Stimulated activated naive CD8-positive, alpha-beta T cell treated with anti-CD3 and anti-CD28 coated beads, Interleukin-15, Interleukin-2, amounts not matched to agents 100 ng/mL and 50 ng/mL, for 24 hours (primary cell): ENCODE measurements at regions not wholly inside any gene's neighbourhood (a gene's known extent, or its start where the extent isn't known, plus 50 kb on each side); places are given as distances from the start of the nearest gene placed in this dataset.

ENCODE experiments used
- H3K27ac Mint-ChIP-seq: one replicate; pipeline ENCODE4 v1.8.0; 2021; ENCODE audit warnings: mild to moderate bottlenecking, mixed read lengths
- H3K27me3 Mint-ChIP-seq: one replicate; pipeline ENCODE4 v1.8.0; 2021; ENCODE audit warnings: mixed read lengths
- H3K36me3 Mint-ChIP-seq: one replicate; pipeline ENCODE4 v1.8.0; 2021; ENCODE audit warnings: low read depth, mixed read lengths
- H3K4me1 Mint-ChIP-seq: one replicate; pipeline ENCODE4 v1.8.0; 2021; ENCODE audit warnings: low read depth, mixed read lengths
- H3K4me3 Mint-ChIP-seq: one replicate; pipeline ENCODE4 v1.8.0; 2021; ENCODE audit warnings: mild to moderate bottlenecking, mixed read lengths
- H3K9me3 Mint-ChIP-seq: one replicate; pipeline ENCODE4 v1.8.0; 2021; ENCODE audit warnings: mixed read lengths

DNA sequence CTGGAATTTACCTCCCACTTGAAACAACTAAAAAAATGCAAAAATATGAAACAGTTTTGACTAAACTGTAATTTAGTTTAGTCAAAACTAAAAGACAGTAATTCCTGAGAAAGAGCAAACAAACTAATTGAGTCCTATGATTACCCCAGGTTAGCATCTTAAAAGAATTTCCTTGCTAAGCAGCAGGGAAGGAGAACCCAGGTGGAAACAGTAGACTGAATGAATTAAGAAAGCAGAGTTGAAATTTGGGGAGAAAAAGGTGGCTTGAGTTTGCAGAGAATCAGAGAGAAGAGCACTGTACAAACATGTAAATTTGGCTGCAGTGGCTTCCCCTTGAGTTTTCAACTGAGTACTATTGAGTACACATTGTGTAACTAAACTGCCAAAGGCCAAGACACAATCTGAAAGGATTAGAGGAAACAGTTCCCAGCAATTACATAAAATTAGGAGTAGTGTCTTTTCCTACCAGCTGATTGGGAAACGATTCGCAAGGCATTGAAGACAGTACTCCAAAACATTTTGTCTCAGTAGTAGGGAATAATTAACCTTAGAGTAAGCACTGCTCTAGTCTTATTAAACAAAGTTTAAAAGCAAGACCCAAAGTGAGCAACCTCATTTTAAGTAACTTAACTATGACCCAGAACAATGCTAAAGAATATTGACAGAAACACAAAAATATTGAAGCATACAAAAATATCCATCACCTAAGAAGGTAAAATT is 820.5 kb downstream of the DACH1 start:
- no peak overlapping the region for H3K27ac Mint-ChIP-seq
- H3K36me3 Mint-ChIP-seq = no peaks in the 10 kb centered on the region
- no peaks in the 10 kb centered on the region for H3K27me3 Mint-ChIP-seq
- no peaks in the 10 kb centered on the region for H3K4me1 Mint-ChIP-seq
- no peak overlapping the region for H3K4me3 Mint-ChIP-seq
- H3K9me3 Mint-ChIP-seq = peaks cover 4% of the 10 kb centered on the region

DNA sequence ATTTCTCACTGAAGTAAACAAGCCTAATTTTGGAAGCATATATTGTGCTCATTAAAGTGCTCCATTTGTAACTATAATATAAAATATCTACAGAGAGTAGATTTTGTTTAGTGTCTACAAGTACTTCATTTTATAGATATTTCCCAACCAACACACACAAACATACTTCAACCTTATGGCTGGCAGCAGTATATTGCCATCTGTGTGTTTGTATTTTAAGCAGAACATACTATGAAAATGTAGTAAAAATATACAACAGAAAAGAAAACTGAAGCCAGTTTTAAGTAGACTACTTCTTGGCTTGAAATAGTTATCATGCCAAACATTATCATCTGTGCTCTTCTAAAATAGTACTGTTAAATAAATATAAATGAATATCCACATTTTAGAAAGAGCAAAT is 821.9 kb downstream of the DACH1 start:
- H3K27me3 Mint-ChIP-seq = no peaks in the 10 kb centered on the region
- no peak overlapping the region for H3K27ac Mint-ChIP-seq
- no peaks in the 10 kb centered on the region for H3K4me1 Mint-ChIP-seq
- no peak overlapping the region for H3K4me3 Mint-ChIP-seq
- H3K9me3 Mint-ChIP-seq = peaks cover 6% of the 10 kb centered on the region
- no peaks in the 10 kb centered on the region for H3K36me3 Mint-ChIP-seq

GRCh38 chr13:71039440-71039839 is 827.6 kb downstream of the DACH1 start:
- Mint-ChIP-seq H3K36me3 (no peaks in the 10 kb centered on the region), H3K27me3 (no peaks in the 10 kb centered on the region), H3K9me3 (peaks cover 10% of the 10 kb centered on the region), H3K4me3 (no peak overlapping the region), H3K4me1 (no peaks in the 10 kb centered on the region), H3K27ac (no peak overlapping the region)

DNA sequence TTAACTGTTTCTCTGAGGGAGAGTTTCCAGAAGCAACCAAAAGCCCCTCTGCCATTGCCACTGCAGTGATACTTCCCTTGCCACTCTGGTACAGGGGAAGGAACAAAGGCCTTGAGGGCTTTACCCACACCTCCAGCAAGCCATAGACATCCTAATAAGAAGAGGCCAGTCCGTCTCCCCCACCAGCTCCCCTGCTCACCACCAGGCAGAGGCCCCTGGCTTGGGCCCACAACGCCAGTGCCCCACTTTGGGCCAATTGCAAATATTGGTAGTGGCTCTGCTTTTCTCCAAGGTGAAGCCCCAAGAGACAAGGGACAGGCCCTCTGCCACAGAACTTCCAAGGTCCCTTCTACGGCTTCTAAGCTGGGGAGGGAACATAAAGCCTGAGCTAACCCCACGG is 833.0 kb downstream of the DACH1 start:
- Mint-ChIP-seq H3K36me3 (no peaks in the 10 kb centered on the region), H3K9me3 (peaks cover 3% of the 10 kb centered on the region), H3K4me3 (no peak overlapping the region), H3K27ac (no peak overlapping the region), H3K27me3 (no peaks in the 10 kb centered on the region), H3K4me1 (no peaks in the 10 kb centered on the region)

GRCh38 chr13:71033026-71033425 is 834.0 kb downstream of the DACH1 start:
- H3K36me3 Mint-ChIP-seq = no peaks in the 10 kb centered on the region
- no peaks in the 10 kb centered on the region for H3K4me1 Mint-ChIP-seq
- no peak overlapping the region for H3K4me3 Mint-ChIP-seq
- H3K27me3 Mint-ChIP-seq = no peaks in the 10 kb centered on the region
- H3K9me3 Mint-ChIP-seq = peaks cover 8% of the 10 kb centered on the region
- no peak overlapping the region for H3K27ac Mint-ChIP-seq

DNA sequence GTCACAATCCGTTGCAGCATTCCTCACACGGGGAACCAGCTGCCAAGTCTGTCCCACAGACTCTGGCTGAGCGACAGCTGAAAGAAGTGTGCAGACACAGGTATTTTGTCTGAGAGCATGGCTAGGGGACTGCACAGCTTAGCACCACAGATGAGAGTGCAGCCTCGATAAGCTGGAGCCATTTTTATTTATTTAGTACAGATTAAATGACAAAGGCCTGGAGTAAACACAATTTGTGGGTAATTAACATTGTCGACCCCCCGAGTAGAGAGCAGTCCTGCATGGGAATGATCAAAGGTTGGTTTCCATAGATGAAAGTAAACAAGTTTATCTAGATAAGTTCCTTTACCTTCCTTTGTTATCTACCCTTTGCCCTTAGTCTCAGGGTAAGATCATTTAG is 836.2 kb downstream of the DACH1 start:
- no peak overlapping the region for H3K4me3 Mint-ChIP-seq
- H3K4me1 Mint-ChIP-seq = no peaks in the 10 kb centered on the region
- H3K9me3 Mint-ChIP-seq = peaks cover 11% of the 10 kb centered on the region
- no peak overlapping the region for H3K27ac Mint-ChIP-seq
- no peaks in the 10 kb centered on the region for H3K27me3 Mint-ChIP-seq
- H3K36me3 Mint-ChIP-seq = no peaks in the 10 kb centered on the region

DNA sequence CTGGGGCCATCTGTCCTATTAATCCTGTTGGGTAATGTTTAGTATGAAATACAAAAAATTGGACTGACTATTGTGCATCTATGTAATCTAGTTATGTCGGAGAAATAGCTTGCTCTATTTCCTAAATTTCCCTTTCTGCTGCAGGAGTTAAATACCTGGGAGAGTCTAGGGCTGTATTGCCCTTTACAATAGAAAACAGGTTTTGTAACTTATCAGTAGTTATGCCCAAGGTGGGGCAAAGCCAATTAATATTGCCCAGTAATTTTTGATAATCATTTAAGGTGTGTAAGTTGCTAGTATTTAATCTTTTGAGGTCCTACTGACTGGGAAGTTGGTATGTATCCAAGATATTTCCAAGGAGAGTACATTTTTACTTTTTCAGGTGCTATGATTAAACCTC is 838.1 kb downstream of the DACH1 start:
- no peaks in the 10 kb centered on the region for H3K4me1 Mint-ChIP-seq
- no peaks in the 10 kb centered on the region for H3K36me3 Mint-ChIP-seq
- peaks cover 13% of the 10 kb centered on the region for H3K9me3 Mint-ChIP-seq
- H3K27me3 Mint-ChIP-seq = no peaks in the 10 kb centered on the region
- no peak overlapping the region for H3K27ac Mint-ChIP-seq
- no peak overlapping the region for H3K4me3 Mint-ChIP-seq

DNA sequence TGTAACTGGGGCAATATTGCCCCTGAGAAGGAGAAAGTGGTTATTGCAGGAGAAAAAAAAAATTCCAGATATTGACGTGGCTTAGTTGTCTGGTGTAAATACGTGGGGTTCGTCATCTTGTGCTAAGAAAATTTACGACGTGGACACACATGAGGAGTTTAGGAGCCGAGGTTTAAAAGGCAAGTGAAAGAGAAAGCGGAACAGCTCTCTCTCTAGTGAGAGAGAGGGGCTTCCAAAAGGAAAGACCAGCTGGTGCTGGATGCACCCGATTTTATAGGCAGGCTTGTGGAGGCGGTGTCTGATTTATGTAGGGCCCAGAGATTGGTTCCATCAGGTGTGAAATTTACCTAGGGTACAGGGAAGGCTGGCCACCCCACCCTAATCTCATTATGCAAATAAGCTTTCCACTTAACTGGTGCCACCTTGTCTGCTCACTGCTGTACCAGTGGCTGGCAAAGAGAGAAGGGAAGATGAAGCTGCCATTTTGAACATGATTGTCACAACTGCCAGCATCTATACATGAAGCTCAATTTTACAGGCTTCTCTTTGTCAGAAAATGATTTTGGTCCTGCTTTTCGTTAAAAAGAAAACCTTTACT is 845.1 kb downstream of the DACH1 start:
- no peaks in the 10 kb centered on the region for H3K36me3 Mint-ChIP-seq
- H3K4me3 Mint-ChIP-seq = no peak overlapping the region
- H3K27ac Mint-ChIP-seq = no peak overlapping the region
- peaks cover 9% of the 10 kb centered on the region for H3K9me3 Mint-ChIP-seq
- no peaks in the 10 kb centered on the region for H3K4me1 Mint-ChIP-seq
- H3K27me3 Mint-ChIP-seq = no peaks in the 10 kb centered on the region

DNA sequence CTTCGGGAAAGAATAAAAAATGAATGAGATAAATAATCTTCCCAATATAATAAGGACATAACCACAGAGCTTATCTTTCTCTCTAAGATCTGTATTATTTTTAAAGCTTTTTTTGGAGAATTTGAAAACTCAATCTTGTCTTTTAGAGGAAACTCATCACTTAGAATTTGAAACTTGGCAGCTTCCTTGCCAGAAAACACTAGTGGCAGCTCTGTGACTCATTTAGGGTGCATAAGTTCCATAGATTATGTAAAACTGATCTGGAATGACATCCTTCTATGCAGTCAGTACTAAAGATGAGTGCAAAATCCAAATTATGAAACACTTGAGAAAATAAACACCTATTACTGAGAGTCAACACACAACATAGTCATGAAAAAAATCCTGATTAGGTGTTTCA is 848.0 kb downstream of the DACH1 start:
- Mint-ChIP-seq H3K4me3 (no peak overlapping the region), H3K27me3 (no peaks in the 10 kb centered on the region), H3K4me1 (no peaks in the 10 kb centered on the region), H3K36me3 (no peaks in the 10 kb centered on the region), H3K27ac (no peak overlapping the region), H3K9me3 (peaks cover 13% of the 10 kb centered on the region)

DNA sequence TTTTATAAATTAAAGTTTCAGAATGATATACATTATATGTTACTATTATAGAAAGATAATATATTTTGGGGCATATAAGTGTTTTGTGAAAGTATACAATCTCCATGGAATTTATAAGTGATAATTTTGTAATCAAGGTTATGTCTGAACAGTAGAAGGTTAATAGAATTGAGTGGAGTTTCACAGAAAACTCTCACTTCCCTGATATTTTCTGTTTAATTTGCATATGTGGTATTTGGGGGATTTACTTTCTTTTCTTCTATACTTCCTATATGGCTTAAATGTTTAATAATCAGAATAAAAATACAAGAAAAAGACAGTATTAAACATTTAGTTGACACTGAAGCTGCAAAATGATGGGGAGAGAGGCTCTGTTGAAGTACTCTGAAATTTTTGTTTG is 848.5 kb downstream of the DACH1 start:
- Mint-ChIP-seq H3K4me3 (no peak overlapping the region), H3K27ac (no peak overlapping the region), H3K27me3 (no peaks in the 10 kb centered on the region), H3K9me3 (peaks cover 13% of the 10 kb centered on the region), H3K4me1 (no peaks in the 10 kb centered on the region), H3K36me3 (no peaks in the 10 kb centered on the region)

GRCh38 chr13:71017607-71018006 is 849.4 kb downstream of the DACH1 start:
- Mint-ChIP-seq H3K9me3 (peaks cover 13% of the 10 kb centered on the region), H3K36me3 (no peaks in the 10 kb centered on the region), H3K4me1 (no peaks in the 10 kb centered on the region), H3K27me3 (no peaks in the 10 kb centered on the region), H3K4me3 (no peak overlapping the region), H3K27ac (no peak overlapping the region)

DNA sequence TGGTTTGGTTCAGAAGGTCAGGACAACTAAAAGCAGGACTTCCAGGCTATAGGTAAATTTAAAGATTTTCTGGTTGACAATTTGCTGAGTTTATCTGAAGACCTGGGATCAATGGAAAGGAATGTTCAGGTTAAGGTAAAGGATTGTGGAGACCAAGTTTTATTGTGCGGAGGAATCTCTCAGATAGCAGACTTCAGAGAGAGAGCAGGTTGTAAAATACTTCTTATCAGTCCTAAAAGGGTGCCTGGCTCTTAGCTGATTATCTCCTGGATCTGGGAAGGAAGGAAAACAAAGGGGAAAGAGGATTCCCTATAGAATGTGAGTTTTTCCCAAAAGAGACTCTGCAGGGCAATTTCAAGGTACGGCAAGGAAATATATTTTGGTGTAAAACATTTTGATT is 851.5 kb downstream of the DACH1 start:
- no peaks in the 10 kb centered on the region for H3K36me3 Mint-ChIP-seq
- no peaks in the 10 kb centered on the region for H3K4me1 Mint-ChIP-seq
- H3K4me3 Mint-ChIP-seq = no peak overlapping the region
- no peaks in the 10 kb centered on the region for H3K27me3 Mint-ChIP-seq
- peaks cover 9% of the 10 kb centered on the region for H3K9me3 Mint-ChIP-seq
- no peak overlapping the region for H3K27ac Mint-ChIP-seq

- Mint-ChIP-seq H3K27ac (no peak overlapping the region), H3K9me3 (peaks cover 9% of the 10 kb centered on the region), H3K4me1 (no peaks in the 10 kb centered on the region), H3K27me3 (no peaks in the 10 kb centered on the region), H3K36me3 (no peaks in the 10 kb centered on the region), H3K4me3 (no peak overlapping the region)
Measured at GRCh38 chr13:71015021-71015420, 852.0 kb downstream of the DACH1 start.

GRCh38 chr13:71005919-71006318 is 861.1 kb downstream of the DACH1 start:
- H3K4me1 Mint-ChIP-seq = no peaks in the 10 kb centered on the region
- H3K4me3 Mint-ChIP-seq = no peak overlapping the region
- no peaks in the 10 kb centered on the region for H3K27me3 Mint-ChIP-seq
- no peak overlapping the region for H3K27ac Mint-ChIP-seq
- H3K36me3 Mint-ChIP-seq = no peaks in the 10 kb centered on the region
- H3K9me3 Mint-ChIP-seq = peaks cover 4% of the 10 kb centered on the region

GRCh38 chr13:70995338-70995737 is 871.7 kb downstream of the DACH1 start:
- Mint-ChIP-seq H3K4me3 (no peak overlapping the region), H3K4me1 (no peaks in the 10 kb centered on the region), H3K27me3 (no peaks in the 10 kb centered on the region), H3K9me3 (no peaks in the 10 kb centered on the region), H3K36me3 (no peaks in the 10 kb centered on the region), H3K27ac (no peak overlapping the region)

GRCh38 chr13:70994191-70994590 is 872.8 kb downstream of the DACH1 start:
- no peak overlapping the region for H3K27ac Mint-ChIP-seq
- no peaks in the 10 kb centered on the region for H3K9me3 Mint-ChIP-seq
- H3K4me1 Mint-ChIP-seq = no peaks in the 10 kb centered on the region
- H3K4me3 Mint-ChIP-seq = no peak overlapping the region
- no peaks in the 10 kb centered on the region for H3K27me3 Mint-ChIP-seq
- no peaks in the 10 kb centered on the region for H3K36me3 Mint-ChIP-seq
